ENCODE measurements at regions not wholly inside any gene's neighbourhood (a gene's known extent, or its start where the extent isn't known, plus 50 kb on each side); places are given as distances from the start of the nearest gene placed in this dataset.

DNA sequence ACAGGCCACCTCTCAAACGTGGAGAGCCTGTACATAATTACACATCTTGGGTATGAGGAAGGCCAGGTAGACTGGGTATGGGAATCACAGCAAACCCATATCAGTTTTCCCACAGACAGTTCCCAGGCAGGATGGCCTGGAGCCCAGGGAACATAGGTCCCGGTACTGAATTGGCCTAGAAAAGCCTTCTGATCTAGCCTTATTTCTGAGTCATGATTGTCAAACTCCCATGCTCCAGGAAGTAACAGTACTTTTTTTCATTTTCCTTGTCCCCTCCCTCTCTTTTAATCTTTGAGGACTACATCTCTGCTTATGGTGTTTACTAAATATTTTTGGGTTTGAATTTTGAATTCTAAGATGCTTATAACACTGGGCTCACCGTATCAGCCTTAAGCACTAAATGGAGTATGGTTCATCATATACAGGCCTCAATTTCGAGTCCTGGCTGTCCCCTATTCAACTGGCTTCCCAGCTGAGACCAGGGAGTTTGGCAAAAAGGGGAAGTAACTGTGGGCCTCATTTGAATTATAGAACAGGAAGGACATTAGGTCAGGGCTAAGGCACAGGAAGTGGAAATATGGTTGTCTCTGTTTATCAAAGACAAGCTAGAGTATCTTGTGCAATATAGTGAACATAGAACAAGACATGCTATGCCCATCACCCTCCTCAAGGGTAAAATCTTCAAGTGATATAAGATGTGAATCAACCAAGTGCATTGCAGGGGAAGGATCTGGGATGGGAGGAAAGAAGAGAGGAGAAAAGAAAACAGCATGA lies 494.6 kb downstream of the NTRK3 start:
- no peak overlapping the region for H3K4me3 ChIP-seq (ENCODE audit: insufficient read depth, low read depth, low read length)
- DNase-seq, result no peak
- no peaks in the 10 kb centered on the region for H3K27me3 ChIP-seq (ENCODE audit: control insufficient read depth, insufficient read depth, low read length)
- no peaks in the 10 kb centered on the region for H3K36me3 ChIP-seq (replicated peaks; ENCODE audit: control insufficient read depth, insufficient read depth, low read length)

- Histone ChIP-seq H3K36me3 (replicated peaks; ENCODE audit: control insufficient read depth, insufficient read depth, low read length) (no peaks in the 10 kb centered on the region), H3K4me3 (ENCODE audit: insufficient read depth, low read depth, low read length) (no peak overlapping the region), H3K27me3 (ENCODE audit: control insufficient read depth, insufficient read depth, low read length) (no peaks in the 10 kb centered on the region)
- DNase-seq, result no peak
Measured at GRCh38 chr15:87760547-87761314, 495.8 kb downstream of the NTRK3 start.

DNA sequence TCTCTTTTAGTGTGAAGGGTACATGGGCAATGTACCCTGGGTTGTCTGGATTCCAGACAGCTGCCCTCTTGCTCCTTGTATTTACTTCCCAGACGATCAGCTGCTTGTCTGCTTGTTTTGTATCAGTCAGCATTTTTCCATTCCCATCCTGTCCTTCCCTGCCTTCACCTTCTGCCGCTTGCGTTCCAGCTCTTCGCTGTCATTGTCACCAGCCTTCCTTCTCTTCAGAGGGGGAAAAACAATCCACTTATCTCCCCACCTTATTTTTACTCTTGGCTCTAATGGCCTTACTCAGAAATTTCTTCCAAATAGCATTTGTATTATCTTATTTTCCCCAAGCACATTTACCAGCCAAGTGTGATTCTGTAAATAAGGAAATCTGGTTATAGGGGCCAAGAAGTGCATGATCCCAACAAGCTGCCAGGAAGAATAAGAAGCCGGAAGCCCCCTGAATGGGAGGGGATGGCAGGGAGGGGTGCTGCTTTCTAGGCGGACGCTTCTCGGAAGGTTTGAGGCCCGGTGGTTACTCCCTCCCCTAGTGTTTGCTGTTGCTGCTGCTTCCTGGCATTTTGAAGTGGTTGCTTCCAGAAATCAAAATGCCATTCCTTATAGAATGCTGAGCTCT lies 497.6 kb downstream of the NTRK3 start:
- H3K36me3 ChIP-seq (replicated peaks; ENCODE audit: control insufficient read depth, insufficient read depth, low read length), result no peaks in the 10 kb centered on the region
- DNase-seq, result no peak
- no peaks in the 10 kb centered on the region for H3K27me3 ChIP-seq (ENCODE audit: control insufficient read depth, insufficient read depth, low read length)

DNA sequence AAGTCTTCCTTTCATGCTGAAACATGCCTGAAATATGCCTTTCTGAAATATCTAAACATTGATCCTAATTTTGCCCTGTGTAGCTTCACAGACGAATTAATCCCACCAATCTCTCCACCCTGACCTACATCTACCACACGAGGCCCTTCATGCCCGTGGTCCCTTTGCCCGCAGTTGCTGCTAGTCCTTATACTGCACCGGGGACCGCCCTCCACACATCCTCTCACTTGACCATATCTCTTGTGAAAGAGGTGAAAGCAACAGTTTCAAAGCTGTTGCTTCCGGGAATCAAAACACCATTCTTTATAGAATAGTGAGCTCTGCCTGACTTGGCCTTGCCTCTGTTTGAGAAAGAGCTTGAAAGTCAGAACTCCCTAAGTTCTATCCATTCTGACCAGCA lies 499.5 kb downstream of the NTRK3 start:
- DNase-seq, result no peak
- Histone ChIP-seq H3K27me3 (ENCODE audit: control insufficient read depth, insufficient read depth, low read length) (no peaks in the 10 kb centered on the region), H3K4me3 (ENCODE audit: insufficient read depth, low read depth, low read length) (no peak overlapping the region), H3K36me3 (replicated peaks; ENCODE audit: control insufficient read depth, insufficient read depth, low read length) (no peaks in the 10 kb centered on the region)

More for the DNA sequence above, 497.6 kb downstream of the NTRK3 start:
- H3K4me3 ChIP-seq (ENCODE audit: insufficient read depth, low read depth, low read length), result no peak overlapping the region

- Histone ChIP-seq H3K27me3 (ENCODE audit: control insufficient read depth, insufficient read depth, low read length) (no peaks in the 10 kb centered on the region), H3K4me3 (ENCODE audit: insufficient read depth, low read depth, low read length) (no peak overlapping the region), H3K36me3 (replicated peaks; ENCODE audit: control insufficient read depth, insufficient read depth, low read length) (no peaks in the 10 kb centered on the region)
- no peak for DNase-seq
Measured at GRCh38 chr15:87756072-87756471, 500.5 kb downstream of the NTRK3 start.

DNA sequence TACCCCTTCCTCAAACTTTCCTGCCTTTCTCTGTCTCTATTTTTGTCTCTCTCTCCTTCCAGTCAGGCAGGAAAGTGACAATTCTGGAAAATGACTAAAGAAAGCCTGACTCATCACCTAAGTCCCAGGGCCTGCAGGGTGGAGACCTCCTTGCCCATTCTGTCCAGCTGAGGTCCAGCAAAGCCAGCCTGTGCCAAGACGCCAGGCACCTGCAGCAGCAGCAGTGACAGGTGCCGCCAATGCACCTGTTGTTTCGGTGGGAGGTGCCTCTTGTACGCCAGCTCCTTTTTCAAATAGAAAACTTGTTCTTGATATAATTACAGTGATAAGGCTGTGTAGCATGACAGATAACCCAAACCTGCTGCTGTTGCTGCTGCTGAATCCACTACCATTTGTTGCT lies 501.3 kb downstream of the NTRK3 start:
- Histone ChIP-seq H3K27me3 (ENCODE audit: control insufficient read depth, insufficient read depth, low read length) (no peaks in the 10 kb centered on the region), H3K36me3 (replicated peaks; ENCODE audit: control insufficient read depth, insufficient read depth, low read length) (no peaks in the 10 kb centered on the region), H3K4me3 (ENCODE audit: insufficient read depth, low read depth, low read length) (no peak overlapping the region)
- DNase-seq, result no peak

- Histone ChIP-seq H3K4me3 (ENCODE audit: insufficient read depth, low read depth, low read length) (no peak overlapping the region), H3K27me3 (ENCODE audit: control insufficient read depth, insufficient read depth, low read length) (no peaks in the 10 kb centered on the region), H3K36me3 (replicated peaks; ENCODE audit: control insufficient read depth, insufficient read depth, low read length) (no peaks in the 10 kb centered on the region)
- DNase-seq, result peak; percentile 25
Measured at GRCh38 chr15:87753539-87753938, 503.0 kb downstream of the NTRK3 start.

DNA sequence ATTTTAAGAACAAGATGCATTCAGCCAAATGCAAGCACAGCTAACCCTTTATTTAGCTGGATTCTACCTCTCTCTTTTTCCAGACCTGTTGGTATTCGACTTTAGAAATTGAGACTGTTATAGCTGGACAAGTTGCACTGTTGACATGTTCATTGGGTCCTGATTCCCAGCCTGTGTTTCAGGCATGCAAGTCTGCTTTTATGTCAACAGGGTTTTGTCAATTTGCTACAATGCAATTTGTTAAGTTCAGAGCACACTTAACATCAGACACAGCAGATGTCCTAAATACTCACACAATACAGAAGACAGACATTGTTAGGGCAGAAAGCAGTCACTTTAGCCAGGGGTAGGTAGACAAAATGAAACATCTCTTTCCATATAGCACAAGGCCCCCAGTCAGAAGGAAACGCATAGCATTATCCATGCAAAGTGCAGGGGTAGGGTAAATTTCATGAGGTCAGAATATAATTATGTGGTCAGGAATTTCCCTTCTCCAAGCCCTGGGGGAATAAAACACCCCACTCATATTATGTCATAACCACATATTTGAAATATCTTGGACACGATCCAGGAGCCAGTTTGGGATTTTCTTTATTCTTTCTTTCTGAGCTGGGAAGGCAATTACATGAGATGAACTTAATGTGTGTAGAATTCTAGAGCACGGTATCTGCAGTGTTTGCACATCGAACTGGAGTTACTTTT lies 504.1 kb downstream of the NTRK3 start:
- Histone ChIP-seq H3K27me3 (ENCODE audit: control insufficient read depth, insufficient read depth, low read length) (no peaks in the 10 kb centered on the region), H3K4me3 (ENCODE audit: insufficient read depth, low read depth, low read length) (no peak overlapping the region), H3K36me3 (replicated peaks; ENCODE audit: control insufficient read depth, insufficient read depth, low read length) (no peaks in the 10 kb centered on the region)
- DNase-seq, result no peak

- Histone ChIP-seq H3K27me3 (ENCODE audit: control insufficient read depth, insufficient read depth, low read length) (no peaks in the 10 kb centered on the region), H3K4me3 (ENCODE audit: insufficient read depth, low read depth, low read length) (no peak overlapping the region), H3K36me3 (replicated peaks; ENCODE audit: control insufficient read depth, insufficient read depth, low read length) (no peaks in the 10 kb centered on the region)
- no peak for DNase-seq
Measured at GRCh38 chr15:87748483-87748882, 508.1 kb downstream of the NTRK3 start.

DNA sequence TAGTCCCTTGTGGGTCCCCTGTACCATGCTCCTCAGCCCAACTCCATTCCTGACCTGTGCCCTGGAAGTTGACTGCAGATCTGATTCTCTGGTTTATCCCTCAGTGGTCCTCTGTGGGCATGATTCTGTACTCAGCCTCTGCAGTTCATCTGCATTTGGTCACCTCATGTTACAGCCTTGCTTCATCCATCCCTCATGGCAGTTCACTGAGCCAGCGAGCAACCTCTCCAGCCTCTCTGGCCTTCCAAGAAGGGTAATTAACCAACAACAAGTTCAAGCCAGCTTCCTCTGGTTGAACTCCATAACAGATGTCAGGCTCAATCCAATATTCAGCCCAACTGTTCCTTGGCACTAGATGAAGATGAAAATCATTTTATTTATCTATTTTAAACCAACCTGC lies 509.5 kb downstream of the NTRK3 start:
- Histone ChIP-seq H3K27me3 (ENCODE audit: control insufficient read depth, insufficient read depth, low read length) (no peaks in the 10 kb centered on the region), H3K4me3 (ENCODE audit: insufficient read depth, low read depth, low read length) (no peak overlapping the region), H3K36me3 (replicated peaks; ENCODE audit: control insufficient read depth, insufficient read depth, low read length) (no peaks in the 10 kb centered on the region)
- DNase-seq, result no peak

DNA sequence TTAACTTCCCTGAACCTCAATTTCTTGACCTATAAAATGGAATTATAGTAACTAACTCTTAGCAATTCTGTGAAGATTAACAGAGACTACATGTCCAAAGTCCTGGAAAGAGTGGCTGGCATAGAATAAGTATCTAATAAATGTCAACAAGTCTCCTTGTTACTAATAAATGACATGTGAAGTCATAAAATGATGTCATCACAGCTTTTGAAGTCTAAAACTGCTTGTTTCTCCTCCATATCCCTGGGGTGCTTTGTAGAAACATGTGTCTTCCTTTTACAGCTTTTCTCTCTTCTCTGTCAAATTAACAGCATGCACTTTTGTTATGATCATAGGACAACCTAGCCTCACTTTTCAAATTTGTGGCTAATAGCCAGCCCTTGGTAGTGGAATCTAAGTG lies 510.2 kb downstream of the NTRK3 start:
- no peaks in the 10 kb centered on the region for H3K27me3 ChIP-seq (ENCODE audit: control insufficient read depth, insufficient read depth, low read length)
- no peak for DNase-seq
- no peaks in the 10 kb centered on the region for H3K36me3 ChIP-seq (replicated peaks; ENCODE audit: control insufficient read depth, insufficient read depth, low read length)
- H3K4me3 ChIP-seq (ENCODE audit: insufficient read depth, low read depth, low read length), result no peak overlapping the region

- no peaks in the 10 kb centered on the region for H3K27me3 ChIP-seq (ENCODE audit: control insufficient read depth, insufficient read depth, low read length)
- DNase-seq, result no peak
- no peak overlapping the region for H3K4me3 ChIP-seq (ENCODE audit: insufficient read depth, low read depth, low read length)
- H3K36me3 ChIP-seq (replicated peaks; ENCODE audit: control insufficient read depth, insufficient read depth, low read length), result no peaks in the 10 kb centered on the region
Measured at GRCh38 chr15:87744815-87745214, 511.7 kb downstream of the NTRK3 start.

- no peaks in the 10 kb centered on the region for H3K36me3 ChIP-seq (replicated peaks; ENCODE audit: control insufficient read depth, insufficient read depth, low read length)
- no peak for DNase-seq
- H3K27me3 ChIP-seq (ENCODE audit: control insufficient read depth, insufficient read depth, low read length), result no peaks in the 10 kb centered on the region
- no peak overlapping the region for H3K4me3 ChIP-seq (ENCODE audit: insufficient read depth, low read depth, low read length)
Measured at GRCh38 chr15:87743562-87743961, 513.0 kb downstream of the NTRK3 start.

GRCh38 chr15:87741350-87741749 lies 515.2 kb downstream of the NTRK3 start:
- Histone ChIP-seq H3K27me3 (ENCODE audit: control insufficient read depth, insufficient read depth, low read length) (no peaks in the 10 kb centered on the region), H3K4me3 (ENCODE audit: insufficient read depth, low read depth, low read length) (no peak overlapping the region), H3K36me3 (replicated peaks; ENCODE audit: control insufficient read depth, insufficient read depth, low read length) (no peaks in the 10 kb centered on the region)
- DNase-seq, result no peak

Measured in H7 (cell line).